Progenitor cell of endocrine pancreas (in vitro differentiated cells): ENCODE measurements at regions not wholly inside any gene's neighbourhood (a gene's known extent, or its start where the extent isn't known, plus 50 kb on each side); places are given as distances from the start of the nearest gene placed in this dataset.

Experiments
- DNase-seq: peaks from one replicate; pipeline ENCODE4 v3.0.0; 2021; ENCODE audit warnings: low spot score; ENCODE audit not compliant: unreplicated experiment
- H3K27ac Mint-ChIP-seq: 2 replicates; pipeline ENCODE4 v1.8.0; 2021; ENCODE audit warnings: mild to moderate bottlenecking, moderate library complexity, mixed read lengths
- H3K27me3 Mint-ChIP-seq: 2 replicates; pipeline ENCODE4 v1.8.0; 2021; ENCODE audit warnings: mixed read lengths
- H3K36me3 Mint-ChIP-seq: 2 replicates; pipeline ENCODE4 v1.8.0; 2022; ENCODE audit warnings: mixed read lengths; ENCODE audit not compliant: insufficient read depth
- H3K4me1 Mint-ChIP-seq: 2 replicates; pipeline ENCODE4 v1.8.0; 2021; ENCODE audit warnings: low read depth, mixed read lengths
- H3K4me3 Mint-ChIP-seq: 2 replicates; pipeline ENCODE4 v1.8.0; 2021; ENCODE audit warnings: low read depth, mild to moderate bottlenecking, moderate library complexity, mixed read lengths
- H3K9me3 Mint-ChIP-seq: 2 replicates; pipeline ENCODE4 v1.8.0; 2021; ENCODE audit warnings: low read depth, mixed read lengths
- TF ChIP-seq, protein P1 (sequence below): fragments of 200-600 bp; sonication (generic); IDR thresholded peaks from one replicate; pipeline ENCODE4 v1.5.0; 2021; ENCODE audit warnings: antibody characterized with exemption, mild to moderate bottlenecking; ENCODE audit not compliant: unreplicated experiment

GRCh38 chr14:100471441-100472093, 115.7 kb downstream of the BEGAIN start:
- Mint-ChIP-seq H3K9me3 (no peaks in the 10 kb centered on the region), H3K27ac (no peak overlapping the region), H3K4me3 (no peak overlapping the region), H3K36me3 (peaks cover 3% of the 10 kb centered on the region), H3K27me3 (no peaks in the 10 kb centered on the region), H3K4me1 (no peaks in the 10 kb centered on the region)
- no peak for DNase-seq
- TF ChIP-seq, protein P1, sequence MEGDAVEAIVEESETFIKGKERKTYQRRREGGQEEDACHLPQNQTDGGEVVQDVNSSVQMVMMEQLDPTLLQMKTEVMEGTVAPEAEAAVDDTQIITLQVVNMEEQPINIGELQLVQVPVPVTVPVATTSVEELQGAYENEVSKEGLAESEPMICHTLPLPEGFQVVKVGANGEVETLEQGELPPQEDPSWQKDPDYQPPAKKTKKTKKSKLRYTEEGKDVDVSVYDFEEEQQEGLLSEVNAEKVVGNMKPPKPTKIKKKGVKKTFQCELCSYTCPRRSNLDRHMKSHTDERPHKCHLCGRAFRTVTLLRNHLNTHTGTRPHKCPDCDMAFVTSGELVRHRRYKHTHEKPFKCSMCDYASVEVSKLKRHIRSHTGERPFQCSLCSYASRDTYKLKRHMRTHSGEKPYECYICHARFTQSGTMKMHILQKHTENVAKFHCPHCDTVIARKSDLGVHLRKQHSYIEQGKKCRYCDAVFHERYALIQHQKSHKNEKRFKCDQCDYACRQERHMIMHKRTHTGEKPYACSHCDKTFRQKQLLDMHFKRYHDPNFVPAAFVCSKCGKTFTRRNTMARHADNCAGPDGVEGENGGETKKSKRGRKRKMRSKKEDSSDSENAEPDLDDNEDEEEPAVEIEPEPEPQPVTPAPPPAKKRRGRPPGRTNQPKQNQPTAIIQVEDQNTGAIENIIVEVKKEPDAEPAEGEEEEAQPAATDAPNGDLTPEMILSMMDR = no peak

DNA sequence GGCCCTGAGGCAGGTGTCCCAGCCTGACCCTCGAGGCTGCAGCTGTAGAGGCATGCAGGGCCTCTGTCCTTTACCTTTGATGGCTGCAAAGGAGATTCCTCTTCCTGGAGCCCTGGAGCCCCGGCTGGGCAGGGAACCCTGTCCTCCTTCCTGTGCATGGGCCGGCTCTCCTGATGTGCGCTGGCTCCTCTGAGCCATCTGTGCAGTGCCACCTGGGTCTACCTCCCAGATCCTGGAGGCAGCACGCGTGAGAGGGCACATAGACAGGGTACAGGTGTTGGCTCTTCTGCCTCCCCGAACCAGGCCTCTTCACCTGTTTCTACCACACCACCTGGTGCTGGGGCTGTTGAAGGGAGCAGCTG, 115.1 kb downstream of the BEGAIN start:
- Mint-ChIP-seq H3K9me3 (no peaks in the 10 kb centered on the region), H3K27ac (no peak overlapping the region), H3K4me3 (no peak overlapping the region), H3K36me3 (peaks cover 3% of the 10 kb centered on the region), H3K27me3 (no peaks in the 10 kb centered on the region), H3K4me1 (no peaks in the 10 kb centered on the region)
- TF ChIP-seq, protein P1 = no peak
- no peak for DNase-seq

GRCh38 chr14:100472491-100472890, 114.7 kb downstream of the BEGAIN start:
- TF ChIP-seq, protein P1 = no peak
- no peak for DNase-seq
- no peaks in the 10 kb centered on the region for H3K4me1 Mint-ChIP-seq
- no peaks in the 10 kb centered on the region for H3K27me3 Mint-ChIP-seq
- H3K4me3 Mint-ChIP-seq = no peak overlapping the region
- H3K9me3 Mint-ChIP-seq = no peaks in the 10 kb centered on the region
- peaks cover 3% of the 10 kb centered on the region for H3K36me3 Mint-ChIP-seq
- no peak overlapping the region for H3K27ac Mint-ChIP-seq

GRCh38 chr14:100473249-100473648, 114.0 kb downstream of the BEGAIN start:
- H3K4me1 Mint-ChIP-seq = no peaks in the 10 kb centered on the region
- no peaks in the 10 kb centered on the region for H3K27me3 Mint-ChIP-seq
- no peaks in the 10 kb centered on the region for H3K9me3 Mint-ChIP-seq
- TF ChIP-seq, protein P1 = no peak
- no peak overlapping the region for H3K27ac Mint-ChIP-seq
- no peak for DNase-seq
- H3K36me3 Mint-ChIP-seq = peaks cover 3% of the 10 kb centered on the region
- no peak overlapping the region for H3K4me3 Mint-ChIP-seq

DNA sequence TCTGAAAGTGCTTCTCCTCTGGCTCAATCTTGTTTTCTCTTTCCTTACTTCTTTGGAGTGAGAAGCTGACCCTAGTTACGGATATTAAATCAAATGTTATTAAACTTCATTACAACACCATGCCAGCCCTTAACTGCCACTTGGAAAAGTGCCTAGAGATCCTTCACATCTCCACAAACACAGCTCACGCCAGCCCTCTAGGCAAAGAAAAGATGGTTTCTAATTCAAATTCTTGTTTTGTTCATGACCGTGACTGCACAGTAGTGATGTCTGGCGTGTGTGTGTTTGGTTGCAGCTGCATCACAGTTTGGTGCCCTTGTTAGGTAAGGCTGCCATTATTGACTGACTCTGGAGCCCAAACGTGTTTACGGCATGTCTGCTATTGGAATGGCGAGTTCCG, 113.0 kb downstream of the BEGAIN start:
- Mint-ChIP-seq H3K4me3 (no peak overlapping the region), H3K9me3 (no peaks in the 10 kb centered on the region), H3K27me3 (no peaks in the 10 kb centered on the region), H3K27ac (no peak overlapping the region), H3K36me3 (peaks cover 3% of the 10 kb centered on the region), H3K4me1 (no peaks in the 10 kb centered on the region)
- TF ChIP-seq, protein P1 = no peak
- DNase-seq = no peak
